GM18520 (cell line): ENCODE measurements at regions not wholly inside any gene's neighbourhood (a gene's known extent, or its start where the extent isn't known, plus 50 kb on each side); places are given as distances from the start of the nearest gene placed in this dataset.

Experiments used
- ATAC-seq: cut with Tn5 transposase; IDR thresholded peaks from one replicate; pipeline ENCODE4 v1.9.1; 2021; ENCODE audit not compliant: unreplicated experiment

GRCh38 chr22:19621373-19622060 lies 92.8 kb upstream of the SEPTIN5 start:
- no peak for ATAC-seq

DNA sequence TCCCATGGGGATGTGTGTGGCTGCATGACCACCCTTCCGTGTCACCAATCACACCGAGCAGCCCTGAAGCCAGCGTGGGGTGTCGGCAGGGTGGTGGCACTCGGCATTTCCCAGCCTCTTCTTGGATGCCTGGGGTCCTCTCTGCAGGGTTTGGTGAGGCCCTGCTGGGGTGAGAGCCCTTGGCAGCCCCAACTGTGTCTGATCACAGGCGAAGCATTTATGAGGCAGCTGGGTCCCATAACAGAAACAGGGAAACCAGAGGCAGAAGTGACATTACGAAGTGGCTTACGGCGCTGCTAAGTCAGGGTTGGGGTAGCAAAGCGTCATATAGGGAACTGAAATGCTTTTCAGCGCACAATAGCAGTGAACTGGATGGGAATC lies 92.3 kb upstream of the SEPTIN5 start:
- no peak for ATAC-seq

DNA sequence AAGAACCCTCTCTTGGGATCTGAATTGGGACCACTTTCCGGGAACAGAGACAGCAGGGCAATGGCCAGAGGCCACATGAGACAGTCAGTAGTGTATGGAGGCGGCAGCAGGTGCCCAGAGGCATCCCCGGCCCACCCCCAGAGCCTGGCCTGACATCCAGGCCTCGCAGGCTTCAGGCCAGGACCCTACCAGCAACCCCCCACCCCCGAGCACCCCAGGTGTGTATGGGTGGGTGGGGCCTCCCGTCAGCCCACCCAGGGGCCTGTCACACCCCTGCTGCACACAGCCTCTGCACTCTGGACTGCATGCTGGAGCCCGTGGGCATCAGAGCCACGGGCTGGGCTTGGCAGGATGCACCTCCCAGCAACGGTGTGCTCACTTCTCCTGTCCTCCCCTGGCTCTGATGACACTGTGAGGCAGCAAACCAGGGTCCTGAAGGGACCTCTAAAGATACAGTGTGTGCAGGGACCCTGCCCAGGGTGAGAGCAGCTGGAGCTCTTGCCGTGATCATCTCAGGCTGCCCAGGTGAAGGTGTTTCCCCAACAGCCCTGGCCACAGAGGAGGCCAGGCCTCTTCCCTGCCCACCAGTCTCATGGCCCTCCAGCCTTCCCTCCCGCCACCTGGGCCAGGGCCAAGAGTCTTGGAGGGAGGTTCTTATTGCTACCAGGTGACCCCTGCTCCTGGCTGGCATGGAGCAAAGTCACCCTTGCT lies 88.8 kb upstream of the SEPTIN5 start:
- ATAC-seq = no peak

DNA sequence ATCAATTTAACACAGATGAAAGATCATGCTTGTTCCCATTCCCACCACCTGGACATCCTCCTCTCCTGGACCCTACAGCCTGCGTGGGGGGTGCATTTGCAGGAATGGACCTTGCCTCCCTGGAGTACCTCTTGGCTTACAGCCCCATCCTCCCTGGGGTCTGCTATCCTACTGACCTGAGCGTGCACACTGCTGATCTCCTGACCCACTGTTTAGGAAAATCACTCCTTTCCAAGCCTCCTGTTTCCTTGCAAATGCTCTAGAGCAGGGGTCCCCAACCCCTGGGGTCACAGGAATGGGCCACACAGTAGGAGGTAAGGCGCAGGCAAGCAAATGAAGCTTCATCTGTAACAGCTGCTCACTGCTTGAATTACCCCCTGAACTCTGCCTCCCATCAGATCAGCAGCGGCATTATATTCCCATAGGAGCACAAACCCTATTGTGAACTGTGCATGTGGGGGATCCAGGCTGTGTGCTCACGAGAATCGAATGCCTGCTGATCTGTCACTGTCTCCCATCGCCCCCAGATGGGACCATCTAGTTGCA lies 88.2 kb upstream of the SEPTIN5 start:
- ATAC-seq = no peak

GRCh38 chr22:19626666-19627065 lies 87.6 kb upstream of the SEPTIN5 start:
- no peak for ATAC-seq

DNA sequence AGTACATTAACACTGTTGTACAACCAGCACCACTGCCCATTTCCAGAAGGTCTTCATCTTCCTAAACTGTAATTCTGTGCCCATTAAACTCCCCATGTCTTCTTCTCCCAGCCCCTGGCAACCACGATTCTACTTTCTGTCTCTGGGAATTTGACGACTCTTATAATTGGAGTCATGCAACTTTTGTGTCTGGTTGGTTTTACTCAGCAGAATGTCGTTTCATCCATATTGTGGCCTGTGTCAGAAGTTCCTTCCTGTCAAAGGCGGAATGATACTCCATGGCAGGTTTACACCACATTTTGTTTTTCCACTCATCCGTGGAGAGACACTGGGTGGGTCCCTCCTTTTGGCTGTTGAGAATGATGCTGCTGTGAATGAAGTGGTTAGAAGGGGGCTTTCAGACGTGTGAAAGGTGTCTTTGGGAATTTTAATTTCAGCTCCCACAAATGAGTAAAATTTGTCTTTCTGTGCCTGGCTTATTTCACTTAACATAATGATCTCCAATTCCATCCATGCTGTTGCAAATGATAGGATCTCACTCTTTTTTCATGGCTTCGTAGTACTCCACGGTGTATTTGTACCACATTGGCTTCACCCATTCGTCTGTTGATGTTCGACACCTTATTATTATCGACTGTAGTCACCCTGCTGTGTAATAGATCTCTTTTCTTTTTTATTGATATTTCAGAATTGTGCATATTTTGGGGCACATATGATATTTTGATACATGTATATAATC lies 86.1 kb upstream of the SEPTIN5 start:
- no peak for ATAC-seq

DNA sequence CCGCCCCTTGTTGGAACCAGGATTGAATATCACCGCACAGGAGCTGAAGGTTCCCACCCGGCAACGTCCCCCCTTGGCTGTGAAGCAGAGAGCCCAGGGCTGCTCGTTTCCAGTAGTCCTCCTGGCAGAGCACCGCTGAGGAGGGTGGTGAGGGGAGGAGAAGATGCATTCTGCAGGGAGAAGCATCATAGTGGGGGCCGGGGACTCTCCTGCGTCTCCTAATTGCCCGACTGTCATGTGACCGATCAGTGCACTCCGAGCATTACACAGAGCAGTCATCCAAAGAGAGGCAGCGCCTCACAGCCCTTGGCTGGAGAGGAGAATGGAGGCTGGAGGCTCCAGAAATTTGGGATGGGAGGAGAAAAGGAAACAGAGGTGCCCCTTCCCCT lies 85.0 kb upstream of the SEPTIN5 start:
- ATAC-seq = no peak

DNA sequence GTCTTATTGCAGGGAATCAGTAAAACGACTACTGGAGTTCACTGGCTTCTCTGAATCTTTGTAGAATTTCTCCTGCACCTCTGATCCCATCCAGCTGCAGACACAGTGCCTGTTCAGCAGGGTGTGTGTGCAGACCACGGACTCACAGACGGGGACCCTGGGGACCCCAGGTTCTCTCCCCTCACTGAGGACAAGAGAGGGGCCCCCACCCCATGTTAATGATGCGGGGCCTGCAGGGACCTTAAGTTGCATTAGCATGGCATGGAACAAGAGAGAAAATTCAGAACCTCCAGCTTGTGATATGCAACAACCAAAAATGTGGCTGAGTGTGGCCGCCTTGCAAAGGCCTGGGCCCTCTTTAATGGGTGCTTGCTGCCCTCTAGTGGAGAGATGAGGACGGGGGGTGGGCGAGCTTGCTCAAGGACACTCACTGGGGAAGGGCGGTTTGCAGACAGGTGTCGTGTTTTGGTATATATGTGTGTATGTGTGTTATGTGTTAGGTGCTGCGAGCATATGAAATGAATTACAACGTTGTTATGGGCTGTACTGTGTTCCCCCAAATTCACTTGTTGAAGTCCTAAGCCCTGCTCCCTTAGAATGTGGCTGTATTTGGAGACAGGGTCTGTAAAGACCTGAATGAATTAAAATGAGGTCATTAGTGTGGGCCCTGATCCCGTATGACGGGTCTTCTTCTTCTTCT lies 84.4 kb upstream of the SEPTIN5 start:
- ATAC-seq = no peak

- ATAC-seq = no peak
Measured at GRCh38 chr22:19630614-19631013, 83.7 kb upstream of the SEPTIN5 start.

- ATAC-seq = no peak
Measured at GRCh38 chr22:19631899-19632667, 82.2 kb upstream of the SEPTIN5 start.

- ATAC-seq = no peak
Measured at GRCh38 chr22:19632668-19633148, 81.6 kb upstream of the SEPTIN5 start.

DNA sequence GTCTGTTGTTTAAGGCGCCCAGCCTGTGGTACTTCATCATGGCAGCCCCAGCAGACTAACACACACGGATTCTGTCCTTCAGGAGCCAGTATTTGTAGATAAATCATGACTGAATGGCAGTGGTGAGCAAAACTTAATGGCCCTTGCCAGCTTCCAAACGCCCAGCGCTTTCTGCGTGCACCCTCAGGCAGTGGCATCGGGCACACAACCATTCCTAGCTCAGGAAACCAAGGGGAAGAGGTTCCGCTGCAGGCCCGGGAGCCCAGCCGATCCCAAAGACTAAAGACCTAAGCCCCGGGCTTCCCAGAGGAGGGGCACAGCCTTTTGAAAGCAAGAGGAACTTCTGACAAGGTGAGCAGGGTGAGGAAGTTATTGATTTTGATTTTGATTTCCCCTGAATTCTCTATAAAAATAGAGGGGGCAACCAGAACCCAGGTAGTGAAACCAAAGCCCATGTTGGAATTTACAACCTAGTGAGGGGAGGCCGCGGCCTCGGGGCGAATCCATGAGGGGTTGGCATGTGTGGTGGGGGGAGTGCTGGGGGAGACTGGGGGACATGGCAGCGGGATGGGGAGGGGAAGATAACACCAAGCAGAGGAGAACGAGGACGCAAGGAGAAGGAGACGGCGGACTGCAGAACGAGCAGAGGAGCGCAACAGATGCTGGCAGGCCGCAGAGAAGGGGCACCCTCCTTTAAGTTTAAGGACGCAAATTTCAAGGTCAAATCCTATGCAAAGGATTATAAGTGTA lies 79.9 kb upstream of the SEPTIN5 start:
- ATAC-seq = no peak

GRCh38 chr22:19635644-19636043 lies 78.7 kb upstream of the SEPTIN5 start:
- no peak for ATAC-seq

GRCh38 chr22:19636696-19637407 lies 77.5 kb upstream of the SEPTIN5 start:
- no peak for ATAC-seq

DNA sequence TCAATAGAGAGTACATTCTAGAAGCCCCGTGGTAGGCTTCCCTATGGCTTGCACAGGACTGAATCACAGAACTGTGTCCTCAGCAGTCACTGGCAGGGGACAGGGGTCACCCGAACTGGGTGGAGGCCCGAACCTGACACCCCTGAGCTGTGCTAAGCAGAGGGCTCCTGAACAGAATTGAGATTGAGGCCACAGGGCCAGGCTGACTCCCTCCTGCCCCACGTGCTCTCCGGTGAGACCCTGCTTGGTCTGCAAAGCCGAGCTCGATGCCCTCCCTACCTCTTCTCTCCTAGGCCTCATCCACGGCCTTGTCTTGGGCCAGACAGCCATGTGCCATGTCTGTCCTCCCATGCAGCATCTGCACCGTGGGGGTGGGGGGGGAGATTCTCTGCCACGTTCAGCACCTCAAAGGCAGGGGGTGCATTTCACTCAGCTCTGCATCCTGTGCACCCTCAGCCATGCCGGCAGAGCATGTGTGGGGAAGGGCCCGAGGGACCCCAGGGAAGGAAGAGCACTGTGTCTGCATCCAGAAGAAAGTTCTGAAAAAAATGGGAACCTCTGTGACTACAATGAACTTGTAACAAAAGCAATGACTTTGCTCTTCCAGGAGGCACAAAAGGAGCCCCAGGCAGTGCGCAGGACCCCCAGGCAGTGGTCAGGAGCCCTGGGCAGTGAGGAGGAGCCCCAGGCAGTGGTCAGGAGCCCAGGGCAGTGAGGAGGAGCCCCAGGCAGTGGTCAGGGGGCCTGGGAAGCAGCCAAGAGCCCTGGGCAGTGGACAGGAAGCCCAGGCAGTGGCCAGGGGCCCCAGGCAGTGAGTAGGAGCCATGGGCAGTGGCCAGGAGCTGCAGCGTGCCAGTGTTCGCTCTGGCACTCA lies 76.7 kb upstream of the SEPTIN5 start:
- ATAC-seq = no peak

- ATAC-seq = no peak
Measured at GRCh38 chr22:19638282-19639015, 75.9 kb upstream of the SEPTIN5 start.

GRCh38 chr22:19639610-19640135 lies 74.6 kb upstream of the SEPTIN5 start:
- no peak for ATAC-seq
